IMR-90 (cell line): ENCODE measurements at regions not wholly inside any gene's neighbourhood (a gene's known extent, or its start where the extent isn't known, plus 50 kb on each side); places are given as distances from the start of the nearest gene placed in this dataset.

ENCODE experiments used
- ATAC-seq: fragments of 200-7000 bp; cut with Tn5 transposase; 2 replicates; pipeline ENCODE4 v1.9.1; 2020; ENCODE audit warnings: low read depth, mild to moderate bottlenecking, moderate library complexity
- BruUV-seq: library from RNA; stranded (reverse); fragments of 400-500 nt; replicated peaks from 2 replicates; lab custom pipeline; 2021; lab: Mats Ljungman, UMichigan
- CTCF ChIA-PET: fragments of 300-600 bp; formaldehyde crosslinking; extraction: SDS; loops from one replicate; lab custom pipeline; 2021; ENCODE audit warnings: antibody characterized with exemption; lab: Yijun Ruan, JAX
- POLR2A ChIA-PET: fragments of 300-600 bp; sonication (Branson Sonifier 250); formaldehyde crosslinking; loops from one replicate; lab custom pipeline; 2022; ENCODE audit warnings: antibody characterized with exemption; ENCODE audit not compliant: unreplicated experiment; lab: Charles Lee
- DNase-seq: peaks from one replicate; pipeline ENCODE4 v3.0.0; 2013
- H2AFZ ChIP-seq: replicated peaks from 2 replicates; pipeline ENCODE3; 2013; ENCODE audit warnings: low read length, mild to moderate bottlenecking; ENCODE audit not compliant: poor library complexity
- H2AK5ac ChIP-seq: 2 replicates; pipeline ENCODE4 v1.6.1; 2013; ENCODE audit warnings: low read depth, low read length, inconsistent platforms
- H2AK9ac ChIP-seq: replicated peaks from 2 replicates; pipeline ENCODE3; 2013; ENCODE audit warnings: mild to moderate bottlenecking, low read depth, low read length, moderate library complexity; ENCODE audit not compliant: poor library complexity
- H2BK120ac ChIP-seq: 2 replicates; pipeline ENCODE4 v1.6.1; 2013; ENCODE audit warnings: low read depth, low read length, inconsistent platforms
- H2BK15ac ChIP-seq: 3 replicates; pipeline ENCODE4 v1.6.1; 2013; ENCODE audit warnings: low read depth, low read length, inconsistent platforms
- H2BK20ac ChIP-seq: 2 replicates; pipeline ENCODE4 v1.6.1; 2013; ENCODE audit warnings: low read depth, mild to moderate bottlenecking, inconsistent platforms, low read length, moderate library complexity
- H2BK5ac ChIP-seq: 2 replicates; pipeline ENCODE4 v1.6.1; 2013; ENCODE audit warnings: mild to moderate bottlenecking, low read depth, low read length, inconsistent platforms; ENCODE audit not compliant: poor library complexity, severe bottlenecking
- H3K14ac ChIP-seq: replicated peaks from 2 replicates; pipeline ENCODE4 v1.6.1; 2013; ENCODE audit warnings: low read depth, low read length, inconsistent platforms
- H3K18ac ChIP-seq: 2 replicates; pipeline ENCODE4 v1.6.1; 2013; ENCODE audit warnings: low read depth, low read length, control low read depth
- H3K23ac ChIP-seq: 2 replicates; pipeline ENCODE4 v1.6.1; 2013; ENCODE audit warnings: low read depth, low read length, inconsistent platforms
- H3K27ac ChIP-seq: 2 replicates; pipeline ENCODE4 v1.5.1; 2013; ENCODE audit warnings: mild to moderate bottlenecking, control low read depth, low read length; ENCODE audit not compliant: insufficient read depth
- H3K27me3 ChIP-seq: 2 replicates; pipeline ENCODE4 v1.6.1; 2013; ENCODE audit warnings: low read length; ENCODE audit not compliant: control insufficient read depth, insufficient read depth
- H3K36me3 ChIP-seq: 2 replicates; pipeline ENCODE4 v1.6.1; 2013; ENCODE audit warnings: low read length, mixed read lengths; ENCODE audit not compliant: control insufficient read depth, insufficient read depth
- H3K4ac ChIP-seq: 2 replicates; pipeline ENCODE4 v1.6.1; 2013; ENCODE audit warnings: low read depth, low read length, inconsistent platforms
- H3K4me1 ChIP-seq: 2 replicates; pipeline ENCODE4 v1.6.1; 2013; ENCODE audit warnings: low read length, mixed read lengths; ENCODE audit not compliant: control insufficient read depth, insufficient read depth
- H3K4me2 ChIP-seq: 2 replicates; pipeline ENCODE4 v1.6.1; 2013; ENCODE audit warnings: low read depth, mild to moderate bottlenecking, control low read depth, low read length, moderate library complexity
- H3K4me3 ChIP-seq: 2 replicates; pipeline ENCODE4 v1.5.1; 2013; ENCODE audit warnings: low read depth, mild to moderate bottlenecking, control low read depth, low read length, moderate library complexity; ENCODE audit not compliant: insufficient read depth
- H3K56ac ChIP-seq: 2 replicates; pipeline ENCODE4 v1.6.1; 2013; ENCODE audit warnings: low read length, inconsistent platforms; ENCODE audit not compliant: insufficient read depth; ENCODE audit errors: extremely low read depth
- H3K79me1 ChIP-seq, 2 experiments: 2 replicates each; pipeline ENCODE4 v1.6.1; 2013; ENCODE audit warnings: low read length in 2 of 2, inconsistent platforms in 1 of 2, low read depth in 1 of 2
- H3K9ac ChIP-seq: 2 replicates; pipeline ENCODE4 v1.6.1; 2013; ENCODE audit warnings: low read depth, low read length, control low read depth
- H3K9me1 ChIP-seq: 2 replicates; pipeline ENCODE4 v1.6.1; 2013; ENCODE audit warnings: low read length, inconsistent platforms; ENCODE audit not compliant: insufficient read depth
- H3K9me3 ChIP-seq: 2 replicates; pipeline ENCODE4 v1.6.1; 2013; ENCODE audit warnings: low read length; ENCODE audit not compliant: control insufficient read depth, insufficient read depth
- H4K20me1 ChIP-seq: 2 replicates; pipeline ENCODE4 v1.6.1; 2013; ENCODE audit warnings: low read length, inconsistent platforms; ENCODE audit not compliant: insufficient read depth
- H4K5ac ChIP-seq: 2 replicates; pipeline ENCODE4 v1.6.1; 2013; ENCODE audit warnings: mild to moderate bottlenecking, low read depth, low read length, control low read depth
- H4K8ac ChIP-seq, 2 experiments: 2 replicates each; pipeline ENCODE4 v1.6.1; 2013; ENCODE audit warnings: low read depth in 2 of 2, low read length in 2 of 2, control low read depth in 1 of 2, inconsistent platforms in 1 of 2
- H4K91ac ChIP-seq: 2 replicates; pipeline ENCODE4 v1.6.1; 2013; ENCODE audit warnings: low read depth, low read length, inconsistent platforms; ENCODE audit not compliant: insufficient read depth
- CHD1 ChIP-seq: IDR thresholded peaks from 2 replicates; pipeline ENCODE4 v1.6.1; 2012; ENCODE audit warnings: low read depth, low read length, improper control_type of control experiment
- USF2 ChIP-seq: fragments of 150-350 bp; IDR thresholded peaks from 2 replicates; pipeline ENCODE4 v1.6.1; 2017; ENCODE audit warnings: mild to moderate bottlenecking, antibody characterized with exemption, low read length, low read depth
- WGBS, 2 experiments: methylation state at CpG; one replicate each; pipeline versions ENCODE4 v1.1.5 to v1.1.7; 2013; ENCODE audit warnings: missing lambda C conversion rate in 2 of 2; ENCODE audit not compliant: insufficient read length in 1 of 2; ENCODE audit errors: extremely low coverage in 2 of 2; 5-methylcytosine and 5-hydroxymethylcytosine counted together
- dilution Hi-C: fragments of 300-500 bp; cut with HindIII; formaldehyde crosslinking; loops from one replicate; pipeline ENCODE4 v1.14.3; 2018; ENCODE audit warnings: low sequenced_read_pairs; ENCODE audit not compliant: unreplicated experiment
- in situ Hi-C: fragments of 300-500 bp; cut with MboI; formaldehyde crosslinking; loops from 3 replicates; pipeline ENCODE4 v1.14.3; 2019; ENCODE audit warnings: low sequenced_read_pairs, inconsistent platforms, mixed read lengths
- intact Hi-C: fragments of 100-400 bp; cut with micrococcal nuclease; formaldehyde crosslinking; loops from 2 replicates; pipeline ENCODE4 v1.10.0; 2022

- H3K9me1 ChIP-seq, result no peaks in the 10 kb centered on the region
- no peak overlapping the region for H2BK120ac ChIP-seq
- dilution Hi-C loops (no loop called here), in situ Hi-C loops (no loop called here), intact Hi-C loops (loop anchor here (5.0 kb wide), 2 partner anchors 543 to 708 kb away; partner anchors contain the start of gene ATP2B1)
- H4K8ac ChIP-seq, result no peak overlapping the region
- H2AFZ ChIP-seq, result no peak overlapping the region
- no peak overlapping the region for H2AK9ac ChIP-seq
- H3K14ac ChIP-seq, result no peak overlapping the region
- H3K23ac ChIP-seq, result no peak overlapping the region
- no peaks in the 10 kb centered on the region; the same call in 1 of the 2 replicates for H3K4me1 ChIP-seq
- H2BK20ac ChIP-seq, result no peak overlapping the region
- H2BK5ac ChIP-seq, result no peak overlapping the region
- CTCF ChIA-PET, result interaction anchor here (0.6 kb wide), 1 partner anchor 159 kb away, joined by 5 read pairs; no protein-coding TSS in a partner anchor
- no peak overlapping the region for H3K27ac ChIP-seq
- H4K91ac ChIP-seq, result no peak overlapping the region
- H3K4me2 ChIP-seq, result no peak overlapping the region
- H3K36me3 ChIP-seq, result no peaks in the 10 kb centered on the region
- ATAC-seq, result no peak
- H3K27me3 ChIP-seq, result no peaks in the 10 kb centered on the region
- H3K9me3 ChIP-seq, result no peaks in the 10 kb centered on the region
- WGBS, 2 experiments, result no CpG with 5 or more reads among the region's 3 CpGs
- no peak overlapping the region for H3K18ac ChIP-seq
- BruUV-seq, result no TSS peak
- H3K79me1 ChIP-seq, result no peaks in the 10 kb centered on the region
- no peaks in the 10 kb centered on the region for H4K20me1 ChIP-seq
- DNase-seq, result no peak
- H4K5ac ChIP-seq, result no peak overlapping the region
- no peak overlapping the region for H2AK5ac ChIP-seq
- no peak overlapping the region for H3K9ac ChIP-seq
- H2BK15ac ChIP-seq, result no peak overlapping the region
- no peak overlapping the region for H3K4ac ChIP-seq
- H3K4me3 ChIP-seq, result no peak overlapping the region
- H3K56ac ChIP-seq, result no peak overlapping the region
- TF ChIP-seq CHD1 (no peak), USF2 (no peak)
- POLR2A ChIA-PET, result interaction anchor here (0.6 kb wide), 1 partner anchor 15 kb away, joined by 3 read pairs; no protein-coding TSS in a partner anchor
These were observed 542.1 kb upstream of the ATP2B1 start for GRCh38 chr12:90250766-90251165.
